HG03060 (cell line): ENCODE measurements at regions not wholly inside any gene's neighbourhood (a gene's known extent, or its start where the extent isn't known, plus 50 kb on each side); places are given as distances from the start of the nearest gene placed in this dataset.
A peak's percentile ranks its signal among the peaks of the same experiment; 100 is the strongest.

Experiments
- ATAC-seq: cut with Tn5 transposase; IDR thresholded peaks from one replicate; pipeline ENCODE4 v1.9.1; 2021; ENCODE audit warnings: low read depth, moderate number of reproducible peaks; ENCODE audit not compliant: unreplicated experiment

GRCh38 chr6:99091985-99092384, 144.2 kb upstream of the FBXL4 start:
- ATAC-seq = peak; percentile 76

GRCh38 chr6:99080191-99080590, 132.4 kb upstream of the FBXL4 start:
- ATAC-seq = no peak

- ATAC-seq = no peak
These were observed 131.3 kb upstream of the FBXL4 start for GRCh38 chr6:99079058-99079457.

- no peak for ATAC-seq
These were observed 125.5 kb upstream of the FBXL4 start for GRCh38 chr6:99073223-99073622.

GRCh38 chr6:99066044-99066443, 118.3 kb upstream of the FBXL4 start:
- no peak for ATAC-seq

GRCh38 chr6:99064834-99065233, 117.1 kb upstream of the FBXL4 start:
- ATAC-seq = no peak

- ATAC-seq = no peak
These were observed 88.9 kb upstream of the FBXL4 start for GRCh38 chr6:99036672-99037071.

- ATAC-seq = no peak
These were observed 84.7 kb upstream of the FBXL4 start for GRCh38 chr6:99032396-99032795.

- no peak for ATAC-seq
These were observed 84.2 kb upstream of the FBXL4 start for GRCh38 chr6:99031957-99032356.

- no peak for ATAC-seq
These were observed 83.2 kb upstream of the FBXL4 start for GRCh38 chr6:99030915-99031314.

- no peak for ATAC-seq
These were observed 78.4 kb upstream of the FBXL4 start for GRCh38 chr6:99026135-99026534.

GRCh38 chr6:99024089-99024488, 76.3 kb upstream of the FBXL4 start:
- ATAC-seq = no peak

GRCh38 chr6:99022039-99022609, 74.4 kb upstream of the FBXL4 start:
- ATAC-seq = no peak

GRCh38 chr6:99019381-99019780, 71.6 kb upstream of the FBXL4 start:
- no peak for ATAC-seq

GRCh38 chr6:99017150-99017549, 69.4 kb upstream of the FBXL4 start:
- ATAC-seq = no peak

GRCh38 chr6:99016355-99016754, 68.6 kb upstream of the FBXL4 start:
- no peak for ATAC-seq

- ATAC-seq = no peak
These were observed 66.3 kb upstream of the FBXL4 start for GRCh38 chr6:99014061-99014460.

GRCh38 chr6:99013661-99014060, 65.9 kb upstream of the FBXL4 start:
- no peak for ATAC-seq

GRCh38 chr6:99013145-99013544, 65.4 kb upstream of the FBXL4 start:
- no peak for ATAC-seq

- no peak for ATAC-seq
These were observed 63.4 kb upstream of the FBXL4 start for GRCh38 chr6:99011151-99011550.

GRCh38 chr6:99002831-99003230, 55.1 kb upstream of the FBXL4 start:
- no peak for ATAC-seq

GRCh38 chr6:98998103-98998502, 50.4 kb upstream of the FBXL4 start:
- ATAC-seq = no peak
